HepG2 (cell line): ENCODE measurements at regions not wholly inside any gene's neighbourhood (a gene's known extent, or its start where the extent isn't known, plus 50 kb on each side); places are given as distances from the start of the nearest gene placed in this dataset.

Experiments used
- ATAC-seq: fragments of 200-7000 bp; cut with Tn5 transposase; 3 replicates; pipeline ENCODE4 v1.9.1; 2020; ENCODE audit warnings: mild to moderate bottlenecking, moderate library complexity
- BruUV-seq: library from RNA; stranded (reverse); fragments of 400-500 nt; replicated peaks from 2 replicates; lab custom pipeline; 2021; lab: Mats Ljungman, UMichigan
- CTCF ChIA-PET: fragments of 300-600 bp; formaldehyde crosslinking; extraction: SDS; loops from one replicate; lab custom pipeline; 2021; ENCODE audit warnings: low total read pairs, inconsistent platforms, low intra/inter-chr PET ratio; lab: Yijun Ruan, JAX
- POLR2A ChIA-PET: fragments of 350-600 bp; sonication (Branson Sonifier 250); formaldehyde crosslinking; loops from one replicate; lab custom pipeline; 2020; ENCODE audit warnings: antibody characterized with exemption, inconsistent platforms; lab: Yijun Ruan, JAX
- DNase-seq: peaks from one replicate; pipeline ENCODE4 v3.0.0-alpha.2; 2015; ENCODE audit warnings: low spot score
- FAIRE-seq: peaks from 3 replicates; lab custom pipeline; 2011; peaks lifted over from hg19 to GRCh38; lab: Jason Lieb, UNC
- H2AFZ ChIP-seq: one replicate; pipeline ENCODE4 v1.6.1; 2011; ENCODE audit warnings: low read length, inconsistent platforms
- H3K27ac ChIP-seq: fragments of 300-600 bp; 3 replicates; pipeline ENCODE4 v1.8.0; 2011; ENCODE audit warnings: mixed run types, mild to moderate bottlenecking, mixed read lengths, low read length, inconsistent platforms; ENCODE audit not compliant: insufficient read depth; ENCODE audit errors: extremely low read length
- H3K27me3 ChIP-seq, 2 experiments: fragments of 200-600 bp in 1 of 2; 2 replicates in 1 of 2; 3 replicates in 1 of 2; pipeline versions ENCODE4 v1.6.0 to v1.8.0; 2011; ENCODE audit warnings: low read length in 2 of 2, mild to moderate bottlenecking in 2 of 2, moderate library complexity in 2 of 2, inconsistent platforms in 1 of 2; ENCODE audit not compliant: insufficient read depth in 2 of 2, control insufficient read depth in 1 of 2
- H3K36me3 ChIP-seq, 2 experiments: fragments of 200-600 bp in 1 of 2; replicated peaks in 1 of 2; 2 replicates in 1 of 2; 3 replicates in 1 of 2; pipeline versions ENCODE4 v1.5.1 to v1.8.0; 2011; ENCODE audit warnings: low read length in 2 of 2, inconsistent platforms in 1 of 2; ENCODE audit not compliant: insufficient read depth in 2 of 2, control insufficient read depth in 1 of 2
- H3K4me1 ChIP-seq: 2 replicates; pipeline ENCODE4 v1.5.1; 2012; ENCODE audit warnings: low read length, inconsistent platforms; ENCODE audit not compliant: insufficient read depth
- H3K4me2 ChIP-seq: 2 replicates; pipeline ENCODE4 v1.6.0; 2011; ENCODE audit warnings: low read depth, low read length, inconsistent platforms
- H3K4me3 ChIP-seq, 3 experiments: fragments of 200-600 bp in 1 of 3; sonication (generic), shearing (Covaris generic) in 1 of 3; replicated peaks in 1 of 3; 2 replicates each; pipeline ENCODE4 v1.5.1; 2011 to 2016; ENCODE audit warnings: low read length in 3 of 3, inconsistent platforms in 2 of 3, low read depth in 2 of 3, mild to moderate bottlenecking in 2 of 3, control low read depth in 1 of 3, mixed read lengths in 1 of 3; ENCODE audit not compliant: insufficient read depth in 1 of 3
- H3K79me2 ChIP-seq: one replicate; pipeline ENCODE4 v1.6.1; 2011; ENCODE audit warnings: low read length, inconsistent platforms; ENCODE audit not compliant: insufficient read depth
- H3K9ac ChIP-seq: 2 replicates; pipeline ENCODE4 v1.6.0; 2011; ENCODE audit warnings: mild to moderate bottlenecking, low read depth, low read length, inconsistent platforms; ENCODE audit not compliant: insufficient read depth
- H3K9me3 ChIP-seq: 2 replicates; pipeline ENCODE4 v1.5.1; 2012; ENCODE audit warnings: mild to moderate bottlenecking, low read length
- H4K20me1 ChIP-seq: 2 replicates; pipeline ENCODE4 v1.6.0; 2011; ENCODE audit warnings: inconsistent platforms, mild to moderate bottlenecking, low read length, moderate library complexity; ENCODE audit not compliant: insufficient read depth
- ARNTL ChIP-seq: sonication (generic); formaldehyde crosslinking; IDR thresholded peaks from 2 replicates; pipeline ENCODE4 v1.4.0; 2020; ENCODE audit warnings: mild to moderate bottlenecking, missing genetic modification reagents
- BHLHE40 ChIP-seq: IDR thresholded peaks from 2 replicates; pipeline ENCODE4 v1.6.1; 2011; ENCODE audit warnings: low read length, improper control_type of control experiment
- CC2D1A ChIP-seq: sonication (generic); formaldehyde crosslinking; IDR thresholded peaks from 2 replicates; pipeline ENCODE4 v1.8.1; 2023; ENCODE audit warnings: mild to moderate bottlenecking, missing genetic modification reagents
- DNMT1 ChIP-seq: sonication (generic); formaldehyde crosslinking; IDR thresholded peaks from 2 replicates; pipeline ENCODE4 v1.5.1; 2020; ENCODE audit warnings: mild to moderate bottlenecking, missing genetic modification reagents
- KDM5B ChIP-seq: sonication (generic); formaldehyde crosslinking; IDR thresholded peaks from 2 replicates; pipeline ENCODE4 v1.4.0; 2020; ENCODE audit warnings: missing genetic modification reagents, mild to moderate bottlenecking, borderline replicate concordance
- KLF16 ChIP-seq, 2 experiments: sonication (generic) in 1 of 2; formaldehyde crosslinking in 1 of 2; IDR thresholded peaks; 2 replicates each; pipeline versions ENCODE4 v1.6.1 to v1.8.0; 2016 to 2023; ENCODE audit warnings: missing genetic modification reagents in 2 of 2, missing compliant biosample characterization in 1 of 2
- SNAPC2 ChIP-seq: sonication (generic); formaldehyde crosslinking; IDR thresholded peaks from 2 replicates; pipeline ENCODE4 v1.8.1; 2022; ENCODE audit warnings: mild to moderate bottlenecking, missing genetic modification reagents
- ZFP36L1 ChIP-seq: sonication (generic); formaldehyde crosslinking; IDR thresholded peaks from 2 replicates; pipeline ENCODE4 v1.8.0; 2022; ENCODE audit warnings: mild to moderate bottlenecking, missing genetic modification reagents, moderate library complexity
- ZNF746 ChIP-seq: sonication (generic); formaldehyde crosslinking; IDR thresholded peaks from 2 replicates; pipeline ENCODE4 v1.8.0; 2022; ENCODE audit warnings: mild to moderate bottlenecking, missing genetic modification reagents
- in situ Hi-C: cut with HindIII; loops from 2 replicates; pipeline ENCODE4 v1.10.0; 2017; ENCODE audit warnings: low pct_unique_long_range_greater_than_20kb; ENCODE audit not compliant: extremely low pct_ligation_motif_present
- intact Hi-C: fragments of 100-400 bp; cut with micrococcal nuclease; formaldehyde crosslinking; loops from one replicate; pipeline ENCODE4 v1.10.0; 2022; ENCODE audit not compliant: unreplicated experiment
- TF ChIP-seq, protein P1 (sequence below): sonication (generic); formaldehyde crosslinking; IDR thresholded peaks from 2 replicates; pipeline ENCODE4 v1.4.0; 2020; ENCODE audit warnings: missing genetic modification reagents
- TF ChIP-seq, protein P2 (sequence below): sonication (generic); formaldehyde crosslinking; IDR thresholded peaks from 2 replicates; pipeline ENCODE4 v1.4.0; 2020; ENCODE audit warnings: mild to moderate bottlenecking, missing genetic modification reagents
- TF ChIP-seq, protein P3 (sequence below): sonication (generic); formaldehyde crosslinking; IDR thresholded peaks from 2 replicates; pipeline ENCODE4 v1.4.0; 2020; ENCODE audit warnings: missing genetic modification reagents, borderline replicate concordance
- TF ChIP-seq, protein P4 (sequence below): sonication (generic); formaldehyde crosslinking; IDR thresholded peaks from 2 replicates; pipeline ENCODE4 v1.8.1; 2023; ENCODE audit warnings: mild to moderate bottlenecking, moderate library complexity, missing genetic modification reagents
- TF ChIP-seq, protein P5 (sequence below): IDR thresholded peaks from 2 replicates; pipeline ENCODE4 v1.6.1; 2016; ENCODE audit warnings: low read depth

DNA sequence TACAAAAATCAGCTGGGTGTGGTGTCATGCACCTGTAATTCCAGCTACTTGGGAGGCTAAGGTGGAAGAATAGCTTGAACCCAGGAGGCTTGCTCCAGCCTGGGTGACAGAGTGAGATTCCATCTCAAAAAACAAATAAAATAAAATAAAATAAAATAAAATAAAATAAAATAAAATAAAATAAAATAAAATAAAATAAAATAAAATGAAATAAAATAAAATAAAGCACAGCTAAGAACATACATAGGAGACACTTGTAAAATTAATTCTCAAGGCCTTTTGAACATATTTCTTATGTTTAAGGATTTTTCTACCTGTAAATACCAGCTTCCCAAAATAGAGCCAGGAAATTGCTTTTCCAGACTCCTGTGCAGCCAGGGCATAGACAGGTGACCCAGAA lies 703.0 kb downstream of the ZPLD1 start:
- intact Hi-C loops = no loop called here
- in situ Hi-C loops = no loop called here
- CTCF ChIA-PET = no interaction called here
- DNase-seq = no peak
- H3K4me2 ChIP-seq = no peak overlapping the region
- no peaks in the 10 kb centered on the region for H3K36me3 ChIP-seq
- H3K79me2 ChIP-seq = no peaks in the 10 kb centered on the region
- H3K27me3 ChIP-seq = no peaks in the 10 kb centered on the region
- ATAC-seq = no peak
- BruUV-seq = no TSS peak
- H3K27ac ChIP-seq = no peak overlapping the region
- no peak for FAIRE-seq
- no peaks in the 10 kb centered on the region for H4K20me1 ChIP-seq
- H3K4me3 ChIP-seq = no peak overlapping the region
- no peak overlapping the region for H3K9ac ChIP-seq
- H3K9me3 ChIP-seq = no peaks in the 10 kb centered on the region
- TF ChIP-seq, protein P1, sequence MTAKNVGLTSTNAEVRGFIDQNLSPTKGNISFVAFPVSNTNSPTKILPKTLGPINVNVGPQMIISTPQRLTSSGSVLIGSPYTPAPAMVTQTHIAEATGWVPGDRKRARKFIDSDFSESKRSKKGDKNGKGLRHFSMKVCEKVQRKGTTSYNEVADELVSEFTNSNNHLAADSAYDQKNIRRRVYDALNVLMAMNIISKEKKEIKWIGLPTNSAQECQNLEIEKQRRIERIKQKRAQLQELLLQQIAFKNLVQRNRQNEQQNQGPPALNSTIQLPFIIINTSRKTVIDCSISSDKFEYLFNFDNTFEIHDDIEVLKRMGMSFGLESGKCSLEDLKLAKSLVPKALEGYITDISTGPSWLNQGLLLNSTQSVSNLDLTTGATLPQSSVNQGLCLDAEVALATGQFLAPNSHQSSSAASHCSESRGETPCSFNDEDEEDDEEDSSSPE = no peak
- TF ChIP-seq ZFP36L1 (CRISPR knock-in tag) = no peak
- TF ChIP-seq ZNF746 (CRISPR knock-in tag) = no peak
- TF ChIP-seq, protein P2, sequence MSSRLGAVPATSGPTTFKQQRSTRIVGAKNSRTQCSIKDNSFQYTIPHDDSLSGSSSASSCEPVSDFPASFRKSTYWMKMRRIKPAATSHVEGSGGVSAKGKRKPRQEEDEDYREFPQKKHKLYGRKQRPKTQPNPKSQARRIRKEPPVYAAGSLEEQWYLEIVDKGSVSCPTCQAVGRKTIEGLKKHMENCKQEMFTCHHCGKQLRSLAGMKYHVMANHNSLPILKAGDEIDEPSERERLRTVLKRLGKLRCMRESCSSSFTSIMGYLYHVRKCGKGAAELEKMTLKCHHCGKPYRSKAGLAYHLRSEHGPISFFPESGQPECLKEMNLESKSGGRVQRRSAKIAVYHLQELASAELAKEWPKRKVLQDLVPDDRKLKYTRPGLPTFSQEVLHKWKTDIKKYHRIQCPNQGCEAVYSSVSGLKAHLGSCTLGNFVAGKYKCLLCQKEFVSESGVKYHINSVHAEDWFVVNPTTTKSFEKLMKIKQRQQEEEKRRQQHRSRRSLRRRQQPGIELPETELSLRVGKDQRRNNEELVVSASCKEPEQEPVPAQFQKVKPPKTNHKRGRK (CRISPR knock-in tag) = no peak
- TF ChIP-seq, protein P3, sequence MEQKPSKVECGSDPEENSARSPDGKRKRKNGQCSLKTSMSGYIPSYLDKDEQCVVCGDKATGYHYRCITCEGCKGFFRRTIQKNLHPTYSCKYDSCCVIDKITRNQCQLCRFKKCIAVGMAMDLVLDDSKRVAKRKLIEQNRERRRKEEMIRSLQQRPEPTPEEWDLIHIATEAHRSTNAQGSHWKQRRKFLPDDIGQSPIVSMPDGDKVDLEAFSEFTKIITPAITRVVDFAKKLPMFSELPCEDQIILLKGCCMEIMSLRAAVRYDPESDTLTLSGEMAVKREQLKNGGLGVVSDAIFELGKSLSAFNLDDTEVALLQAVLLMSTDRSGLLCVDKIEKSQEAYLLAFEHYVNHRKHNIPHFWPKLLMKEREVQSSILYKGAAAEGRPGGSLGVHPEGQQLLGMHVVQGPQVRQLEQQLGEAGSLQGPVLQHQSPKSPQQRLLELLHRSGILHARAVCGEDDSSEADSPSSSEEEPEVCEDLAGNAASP (CRISPR knock-in tag) = no peak
- TF ChIP-seq, protein P4, sequence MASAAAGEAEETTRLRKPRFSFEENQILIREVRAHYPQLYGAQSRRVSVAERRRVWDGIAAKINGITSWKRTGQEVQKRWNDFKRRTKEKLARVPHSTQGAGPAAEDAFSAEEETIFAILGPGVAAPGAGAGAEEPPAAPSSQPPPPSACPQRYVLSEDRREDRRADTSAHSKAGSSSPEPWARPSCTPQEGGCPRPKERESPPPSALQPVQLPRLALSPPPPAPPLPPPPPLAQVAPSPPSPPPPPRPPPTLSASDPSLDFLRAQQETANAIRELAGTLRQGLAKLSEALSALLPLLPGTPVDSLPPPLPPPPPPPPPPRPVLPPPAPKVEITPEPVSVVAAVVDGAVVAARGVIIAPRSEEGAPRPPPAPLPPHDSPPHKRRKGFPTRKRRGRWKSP (CRISPR knock-in tag) = no peak
- TF ChIP-seq KLF16 (CRISPR knock-in tag; IDR thresholded peaks at IDR 0.05) = no peak
- TF ChIP-seq, protein P5, sequence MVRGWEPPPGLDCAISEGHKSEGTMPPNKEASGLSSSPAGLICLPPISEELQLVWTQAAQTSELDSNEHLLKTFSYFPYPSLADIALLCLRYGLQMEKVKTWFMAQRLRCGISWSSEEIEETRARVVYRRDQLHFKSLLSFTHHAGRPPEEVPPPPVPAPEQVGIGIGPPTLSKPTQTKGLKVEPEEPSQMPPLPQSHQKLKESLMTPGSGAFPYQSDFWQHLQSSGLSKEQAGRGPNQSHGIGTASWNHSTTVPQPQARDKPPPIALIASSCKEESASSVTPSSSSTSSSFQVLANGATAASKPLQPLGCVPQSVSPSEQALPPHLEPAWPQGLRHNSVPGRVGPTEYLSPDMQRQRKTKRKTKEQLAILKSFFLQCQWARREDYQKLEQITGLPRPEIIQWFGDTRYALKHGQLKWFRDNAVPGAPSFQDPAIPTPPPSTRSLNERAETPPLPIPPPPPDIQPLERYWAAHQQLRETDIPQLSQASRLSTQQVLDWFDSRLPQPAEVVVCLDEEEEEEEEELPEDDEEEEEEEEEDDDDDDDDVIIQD = no peak
- no peak for TF ChIP-seq DNMT1
- no peak for TF ChIP-seq BHLHE40
- no peak for TF ChIP-seq ARNTL (CRISPR knock-in tag)
- TF ChIP-seq CC2D1A (CRISPR knock-in tag) = no peak
- no peak for TF ChIP-seq SNAPC2 (CRISPR knock-in tag)
- TF ChIP-seq KDM5B (CRISPR knock-in tag) = no peak
- POLR2A ChIA-PET = no interaction called here
- H2AFZ ChIP-seq = no peak overlapping the region
- no peaks in the 10 kb centered on the region for H3K4me1 ChIP-seq
